ENCODE measurements at regions not wholly inside any gene's neighbourhood (a gene's known extent, or its start where the extent isn't known, plus 50 kb on each side); places are given as distances from the start of the nearest gene placed in this dataset.
"Not testable (repeated sequence)": the region's sequence is repeated elsewhere in the genome, so short reads cannot be mapped to it uniquely, and the experiment has no call there.

DNA sequence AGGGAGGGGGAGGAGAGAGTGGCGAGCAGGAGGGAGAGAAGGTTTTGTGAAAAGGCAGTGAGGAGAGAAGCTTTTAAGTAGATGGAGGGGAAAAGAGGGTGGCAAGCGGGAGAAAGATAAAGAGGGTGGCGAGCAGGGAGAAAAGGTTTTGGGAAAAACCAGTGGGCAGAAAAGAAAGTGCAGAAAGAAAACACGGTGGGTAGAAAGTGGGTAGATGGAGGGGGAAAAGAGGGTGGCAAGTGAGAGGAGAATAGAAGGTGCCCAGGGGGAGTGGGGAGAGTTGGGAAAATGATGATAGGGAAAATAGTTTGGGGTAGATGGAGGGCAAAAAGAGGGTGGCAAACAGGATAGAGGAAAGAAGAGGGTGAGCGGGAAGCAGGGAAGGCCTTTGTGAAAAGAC, 69.1 kb upstream of the THOC3 start:
- not testable (repeated sequence) for H3K36me3 ChIP-seq (ENCODE audit: insufficient read depth, low read length); H3K79me2 ChIP-seq (ENCODE audit: control insufficient read depth, insufficient read depth, low read length, unreplicated experiment); H3K4me3 ChIP-seq (ENCODE audit: low read depth, low read length); H3K27ac ChIP-seq (ENCODE audit: low read depth, low read length); H3K4me1 ChIP-seq (ENCODE audit: control insufficient read depth, insufficient read depth, low read length, unreplicated experiment); H2AFZ ChIP-seq (ENCODE audit: low read length, unreplicated experiment)
- H3K27me3 ChIP-seq (ENCODE audit: insufficient read depth, low read length) = 0 out of 2 replicates have a peak, but pooled peaks cover 11% of the 10 kb centered on the region

DNA sequence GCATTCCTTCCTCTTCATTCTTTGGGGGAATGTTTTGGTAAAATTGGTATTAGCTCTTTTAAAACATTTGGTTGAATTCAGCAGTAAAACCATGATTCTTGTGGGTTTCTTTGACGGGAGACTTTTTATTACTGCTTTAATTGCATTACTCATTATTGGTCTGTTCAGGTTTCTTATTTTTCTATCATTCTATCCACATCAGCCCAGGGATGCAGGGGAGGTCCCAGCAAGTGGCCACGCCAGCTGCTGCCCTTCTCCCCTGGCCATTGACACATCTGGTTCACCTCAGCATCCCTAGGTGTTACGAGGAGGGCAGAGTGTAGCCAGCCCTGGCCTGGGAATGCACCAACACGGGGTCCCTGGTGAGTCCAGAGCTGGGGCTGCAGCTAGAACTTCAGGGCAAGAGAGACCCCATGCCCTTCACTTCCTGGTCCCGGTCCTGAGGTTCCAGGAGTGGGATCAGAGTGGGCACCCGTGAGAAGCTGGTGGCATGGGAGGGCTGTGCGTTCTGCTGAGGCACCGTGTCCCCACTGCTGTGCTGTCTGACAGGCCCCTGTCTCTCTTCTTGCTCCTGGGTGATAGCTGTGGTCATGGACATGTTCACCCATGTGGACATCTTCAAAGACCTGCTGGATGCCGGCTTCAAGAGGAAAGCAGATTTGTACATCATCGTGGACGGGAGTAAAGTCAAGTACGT, 72.1 kb upstream of the THOC3 start:
- not testable (repeated sequence) for H2AFZ ChIP-seq (ENCODE audit: low read length, unreplicated experiment); H3K36me3 ChIP-seq (ENCODE audit: insufficient read depth, low read length); H3K79me2 ChIP-seq (ENCODE audit: control insufficient read depth, insufficient read depth, low read length, unreplicated experiment); H3K4me3 ChIP-seq (ENCODE audit: low read depth, low read length); H3K4me1 ChIP-seq (ENCODE audit: control insufficient read depth, insufficient read depth, low read length, unreplicated experiment); H3K27ac ChIP-seq (ENCODE audit: low read depth, low read length)
- H3K27me3 ChIP-seq (ENCODE audit: insufficient read depth, low read length) = 0 out of 2 replicates have a peak, but pooled peaks cover 11% of the 10 kb centered on the region

DNA sequence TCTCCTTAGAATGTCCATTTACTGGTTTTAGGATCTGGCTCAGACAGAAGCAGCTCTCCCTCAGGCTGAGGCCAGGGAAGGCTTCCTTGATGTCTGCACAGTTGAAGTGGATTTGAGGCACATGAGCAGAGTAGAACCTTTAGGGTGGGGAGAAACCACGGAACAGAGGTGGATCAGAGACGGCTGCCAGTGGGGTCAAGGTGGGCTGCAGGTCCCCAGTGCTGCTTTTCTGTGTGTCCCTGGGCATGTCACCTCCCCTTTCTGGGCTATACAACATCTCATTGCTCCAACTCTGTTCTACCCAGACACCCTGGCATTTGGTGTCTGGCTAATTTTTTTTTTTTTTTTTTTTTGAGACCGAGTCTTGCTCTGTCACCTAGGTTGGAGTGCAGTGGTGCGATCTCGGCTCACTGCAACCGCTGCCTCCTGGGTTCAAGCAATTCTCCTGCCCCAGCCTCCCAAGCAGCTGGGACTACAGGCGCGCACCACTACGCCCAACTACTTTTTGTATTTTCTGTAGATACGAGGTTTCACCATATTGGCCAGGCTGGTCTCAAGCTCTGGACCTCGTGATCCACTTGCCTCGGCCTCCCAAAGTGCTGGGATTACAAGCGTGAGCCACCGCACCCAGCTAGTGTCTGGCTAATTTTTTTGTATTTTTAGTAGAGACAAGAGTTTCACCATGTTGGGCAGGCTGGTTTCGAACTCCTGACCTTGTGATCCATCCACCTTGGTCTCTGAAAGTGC, 73.3 kb upstream of the THOC3 start:
- H3K4me1 ChIP-seq (ENCODE audit: control insufficient read depth, insufficient read depth, low read length, unreplicated experiment); H3K27ac ChIP-seq (ENCODE audit: low read depth, low read length); H3K36me3 ChIP-seq (ENCODE audit: insufficient read depth, low read length); H3K4me3 ChIP-seq (ENCODE audit: low read depth, low read length); H3K27me3 ChIP-seq (ENCODE audit: insufficient read depth, low read length); H3K79me2 ChIP-seq (ENCODE audit: control insufficient read depth, insufficient read depth, low read length, unreplicated experiment); H2AFZ ChIP-seq (ENCODE audit: low read length, unreplicated experiment): not testable (repeated sequence)

DNA sequence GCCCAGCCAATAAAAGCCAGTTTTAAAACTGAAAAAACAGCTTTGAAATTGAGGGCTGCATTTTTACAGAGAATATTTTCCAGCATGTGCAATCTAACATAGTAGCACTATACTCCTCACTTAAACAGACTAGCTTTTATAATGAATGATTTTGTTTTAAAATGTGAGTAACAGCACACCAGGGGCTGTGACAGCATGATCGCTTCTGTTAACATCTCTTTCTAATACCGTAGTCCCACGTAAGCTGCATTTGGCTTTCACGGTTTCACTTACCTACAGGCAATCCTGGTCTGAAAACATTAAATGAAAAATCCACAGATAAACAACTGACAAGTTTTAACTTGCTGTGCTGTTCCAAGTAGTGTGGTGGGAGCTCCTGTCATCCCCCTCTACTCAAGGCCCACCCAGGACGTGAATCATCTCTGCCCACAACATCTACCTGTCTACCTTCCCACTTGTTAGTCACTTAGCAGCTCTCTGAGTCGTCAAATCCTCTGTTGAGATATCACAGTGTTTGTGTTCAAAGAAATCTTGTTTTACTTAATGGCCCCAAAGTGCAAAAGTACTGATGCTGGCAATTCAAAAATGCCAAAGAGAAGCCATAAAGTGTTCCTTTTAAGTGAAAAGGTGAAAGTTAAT, 74.0 kb upstream of the THOC3 start:
- H3K36me3 ChIP-seq (ENCODE audit: insufficient read depth, low read length) = not testable (repeated sequence)

DNA sequence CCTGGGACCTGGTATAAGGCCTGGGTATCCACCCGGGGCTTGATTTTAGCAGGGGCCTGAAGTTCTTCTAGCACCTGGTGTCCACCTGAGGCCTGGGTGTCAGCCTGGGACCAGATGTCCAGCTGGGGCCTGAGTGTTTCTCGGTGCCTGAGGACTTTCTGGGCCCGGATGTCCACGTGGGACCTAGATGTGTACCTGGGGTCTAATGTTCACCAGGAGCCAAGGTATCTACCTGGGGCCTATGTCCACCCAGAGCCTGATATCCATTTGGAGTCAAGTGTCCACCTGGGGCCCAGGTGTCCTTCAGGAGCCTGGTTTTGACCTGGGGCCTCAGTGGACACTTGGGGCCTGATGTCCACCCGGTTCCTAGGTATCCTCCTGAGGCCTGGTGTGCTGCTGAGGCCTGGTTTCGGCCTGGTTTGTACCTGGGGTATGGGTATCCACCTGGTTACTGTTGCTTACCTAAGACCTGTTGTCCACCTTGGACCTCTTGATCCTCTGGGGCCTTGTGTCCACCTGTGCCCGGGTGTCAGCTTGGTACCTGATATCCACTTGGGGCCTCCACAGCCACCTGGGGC, 75.2 kb upstream of the THOC3 start:
- H3K27ac ChIP-seq (ENCODE audit: low read depth, low read length); H3K79me2 ChIP-seq (ENCODE audit: control insufficient read depth, insufficient read depth, low read length, unreplicated experiment); H3K4me3 ChIP-seq (ENCODE audit: low read depth, low read length): not testable (repeated sequence)

More for the DNA sequence above, 74.0 kb upstream of the THOC3 start:
- not testable (repeated sequence) for H3K27me3 ChIP-seq (ENCODE audit: insufficient read depth, low read length); H2AFZ ChIP-seq (ENCODE audit: low read length, unreplicated experiment); H3K4me3 ChIP-seq (ENCODE audit: low read depth, low read length); H3K4me1 ChIP-seq (ENCODE audit: control insufficient read depth, insufficient read depth, low read length, unreplicated experiment); H3K27ac ChIP-seq (ENCODE audit: low read depth, low read length); H3K79me2 ChIP-seq (ENCODE audit: control insufficient read depth, insufficient read depth, low read length, unreplicated experiment)

DNA sequence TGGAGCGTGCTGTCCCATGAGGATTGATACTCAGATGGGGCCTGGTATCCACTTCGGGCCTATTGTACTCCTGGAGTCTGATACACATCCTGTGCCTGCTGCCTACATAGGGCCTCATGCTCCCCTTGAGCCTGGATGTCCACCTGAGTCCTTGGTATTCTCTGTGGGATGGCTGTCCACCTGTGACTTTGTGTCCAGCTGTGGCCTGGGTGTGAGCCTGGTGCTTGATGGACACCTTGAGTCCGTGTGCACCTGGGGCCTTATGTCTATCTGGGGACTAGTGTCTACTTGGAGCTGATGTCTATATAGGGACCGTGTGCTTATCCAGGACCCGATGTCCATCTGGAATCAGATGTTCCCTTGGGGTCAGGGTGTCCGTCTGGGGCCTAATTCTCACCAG, 75.9 kb upstream of the THOC3 start:
- H3K79me2 ChIP-seq (ENCODE audit: control insufficient read depth, insufficient read depth, low read length, unreplicated experiment); H2AFZ ChIP-seq (ENCODE audit: low read length, unreplicated experiment); H3K36me3 ChIP-seq (ENCODE audit: insufficient read depth, low read length); H3K4me3 ChIP-seq (ENCODE audit: low read depth, low read length); H3K27me3 ChIP-seq (ENCODE audit: insufficient read depth, low read length); H3K27ac ChIP-seq (ENCODE audit: low read depth, low read length); H3K4me1 ChIP-seq (ENCODE audit: control insufficient read depth, insufficient read depth, low read length, unreplicated experiment): not testable (repeated sequence)

More for the DNA sequence above, 75.2 kb upstream of the THOC3 start:
- H3K4me1 ChIP-seq (ENCODE audit: control insufficient read depth, insufficient read depth, low read length, unreplicated experiment); H2AFZ ChIP-seq (ENCODE audit: low read length, unreplicated experiment); H3K27me3 ChIP-seq (ENCODE audit: insufficient read depth, low read length); H3K36me3 ChIP-seq (ENCODE audit: insufficient read depth, low read length): not testable (repeated sequence)

DNA sequence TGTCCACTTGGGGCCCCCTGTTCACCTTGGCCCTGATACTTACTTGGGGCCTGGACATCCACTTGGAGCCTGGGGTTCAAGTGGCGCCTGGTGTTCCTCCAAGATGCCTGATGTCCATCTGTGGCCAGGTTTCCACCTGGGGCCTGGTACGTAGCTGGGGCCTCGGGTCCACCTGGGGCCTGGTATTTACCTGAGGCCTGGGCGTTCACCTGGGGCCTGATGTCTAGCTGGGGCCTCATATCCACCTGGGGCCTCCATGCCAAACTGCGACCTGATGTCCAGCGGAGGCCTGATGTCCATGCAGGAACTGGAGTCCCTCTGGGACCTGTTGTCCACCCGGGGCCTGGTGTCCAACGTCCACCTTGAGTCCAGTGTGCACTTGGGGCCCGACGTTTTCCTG, 76.3 kb upstream of the THOC3 start:
- not testable (repeated sequence) for H3K4me3 ChIP-seq (ENCODE audit: low read depth, low read length); H3K27ac ChIP-seq (ENCODE audit: low read depth, low read length); H3K27me3 ChIP-seq (ENCODE audit: insufficient read depth, low read length); H3K36me3 ChIP-seq (ENCODE audit: insufficient read depth, low read length); H3K79me2 ChIP-seq (ENCODE audit: control insufficient read depth, insufficient read depth, low read length, unreplicated experiment); H3K4me1 ChIP-seq (ENCODE audit: control insufficient read depth, insufficient read depth, low read length, unreplicated experiment); H2AFZ ChIP-seq (ENCODE audit: low read length, unreplicated experiment)

DNA sequence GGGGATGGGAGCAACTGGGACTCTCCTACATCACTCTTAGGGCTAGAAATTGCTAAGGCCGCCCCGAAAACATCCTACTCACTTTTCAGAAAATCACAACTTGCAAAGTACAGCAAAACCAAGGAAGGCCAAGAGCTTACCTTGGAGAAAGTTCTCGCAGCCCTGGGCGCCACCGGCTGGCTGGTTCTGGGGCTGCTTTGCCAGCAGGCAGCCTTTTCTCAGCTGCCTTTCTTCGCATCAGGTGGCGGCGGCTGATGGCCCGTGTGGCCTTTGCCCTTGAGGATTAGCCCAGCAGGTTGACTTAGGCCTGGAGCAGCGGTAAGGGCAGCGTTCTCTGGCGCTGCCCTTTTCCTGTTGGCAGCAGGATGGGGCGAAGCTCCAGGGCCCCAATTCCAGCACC, 77.3 kb upstream of the THOC3 start:
- not testable (repeated sequence) for H3K4me1 ChIP-seq (ENCODE audit: control insufficient read depth, insufficient read depth, low read length, unreplicated experiment); H3K27me3 ChIP-seq (ENCODE audit: insufficient read depth, low read length); H2AFZ ChIP-seq (ENCODE audit: low read length, unreplicated experiment); H3K79me2 ChIP-seq (ENCODE audit: control insufficient read depth, insufficient read depth, low read length, unreplicated experiment); H3K36me3 ChIP-seq (ENCODE audit: insufficient read depth, low read length); H3K27ac ChIP-seq (ENCODE audit: low read depth, low read length); H3K4me3 ChIP-seq (ENCODE audit: low read depth, low read length)

DNA sequence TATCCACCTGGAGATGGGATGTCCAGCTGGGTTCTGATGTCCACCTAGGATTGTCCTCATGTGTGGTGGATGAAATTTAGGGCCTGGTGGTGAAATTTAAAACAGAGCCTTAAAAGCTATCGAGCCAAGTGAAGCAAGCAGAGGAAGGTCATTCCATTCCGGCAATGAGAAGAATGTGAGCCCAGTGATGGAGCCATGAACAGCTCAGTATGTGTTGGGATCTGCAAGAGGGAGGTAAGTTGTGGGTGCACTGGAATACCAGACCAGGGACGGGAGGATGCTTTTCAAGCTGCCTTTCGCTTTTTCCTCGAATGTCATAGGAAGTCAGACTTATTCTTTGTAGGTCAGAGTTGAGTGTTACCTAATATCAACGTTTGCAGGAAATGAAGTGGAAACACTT, 80.6 kb upstream of the THOC3 start:
- not testable (repeated sequence) for H3K4me1 ChIP-seq (ENCODE audit: control insufficient read depth, insufficient read depth, low read length, unreplicated experiment); H3K36me3 ChIP-seq (ENCODE audit: insufficient read depth, low read length); H3K27ac ChIP-seq (ENCODE audit: low read depth, low read length); H3K79me2 ChIP-seq (ENCODE audit: control insufficient read depth, insufficient read depth, low read length, unreplicated experiment); H3K4me3 ChIP-seq (ENCODE audit: low read depth, low read length); H2AFZ ChIP-seq (ENCODE audit: low read length, unreplicated experiment); H3K27me3 ChIP-seq (ENCODE audit: insufficient read depth, low read length)

DNA sequence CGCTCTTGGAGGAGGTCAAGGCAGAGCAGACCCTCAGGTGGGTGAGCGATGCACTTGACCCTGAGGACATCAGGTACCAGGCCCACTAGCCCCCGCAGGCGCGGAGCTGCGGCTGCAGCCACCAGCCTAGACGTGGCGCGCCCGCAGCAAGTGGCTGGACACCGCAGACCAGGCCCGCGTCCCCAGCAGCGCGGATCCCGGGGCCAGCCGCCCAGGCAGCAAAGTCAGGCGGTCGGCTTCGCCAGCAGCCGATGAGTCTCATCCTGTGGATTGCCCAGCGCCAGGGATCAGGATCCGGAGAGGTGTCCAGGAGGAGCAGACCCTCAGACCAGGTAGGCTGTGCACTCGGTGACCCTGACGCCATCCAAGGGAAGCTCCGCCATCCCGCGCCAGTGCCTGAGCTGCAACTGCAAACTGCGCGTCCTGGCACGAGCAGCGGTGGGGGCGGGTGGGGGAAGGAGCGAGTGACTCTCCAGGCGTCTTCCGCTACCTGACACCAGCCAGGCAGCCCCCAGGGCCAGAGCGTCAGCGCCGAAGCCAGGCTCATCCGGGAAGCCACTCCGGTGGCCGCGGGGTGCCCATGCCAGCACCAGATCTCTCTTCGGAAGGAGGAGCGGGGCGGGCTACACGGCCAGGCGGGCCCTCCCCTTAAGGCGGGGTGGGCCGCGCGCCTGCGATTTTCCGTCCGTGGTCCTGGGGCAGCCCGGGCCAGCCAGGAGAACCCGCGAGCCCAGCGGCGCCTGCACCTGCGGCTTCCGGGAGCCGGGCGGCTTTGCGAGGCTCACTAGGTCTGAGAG, 92.6 kb upstream of the THOC3 start:
- not testable (repeated sequence) for H3K27ac ChIP-seq (ENCODE audit: low read depth, low read length); H3K4me1 ChIP-seq (ENCODE audit: control insufficient read depth, insufficient read depth, low read length, unreplicated experiment); H3K4me3 ChIP-seq (ENCODE audit: low read depth, low read length); H3K27me3 ChIP-seq (ENCODE audit: insufficient read depth, low read length); H3K36me3 ChIP-seq (ENCODE audit: insufficient read depth, low read length); H2AFZ ChIP-seq (ENCODE audit: low read length, unreplicated experiment); H3K79me2 ChIP-seq (ENCODE audit: control insufficient read depth, insufficient read depth, low read length, unreplicated experiment)

All from ACC112 (cell line).